ENCODE measurements at regions not wholly inside any gene's neighbourhood (a gene's known extent, or its start where the extent isn't known, plus 50 kb on each side); places are given as distances from the start of the nearest gene placed in this dataset.
"Not testable (repeated sequence)": the region's sequence is repeated elsewhere in the genome, so short reads cannot be mapped to it uniquely, and the experiment has no call there.

GRCh38 chrX:22589845-22590244 is 317.1 kb downstream of the CBLL2 start:
- intact Hi-C loops (cut with DNase I) = no loop called here
- no peak for DNase-seq
- Histone ChIP-seq H3K9me3 (replicated peaks in 1 of 3) (no peaks in the 10 kb centered on the region), H3K36me3 (replicated peaks in 1 of 2) (no peaks in the 10 kb centered on the region), H3K4me3 (no peak overlapping the region), H3K27ac (no peak overlapping the region), H3K27me3 (peaks cover 4% of the 10 kb centered on the region), H3K4me1 (replicated peaks in 1 of 2) (no peaks in the 10 kb centered on the region)
- 86 to 91% (median 88%) methylated on average over 2 of the region's 2 CpGs for WGBS, 4 donors
- TF ChIP-seq POLR2A (IDR thresholded peaks at IDR 0.05) = no peak
- TF ChIP-seq CTCF (IDR thresholded peaks at IDR 0.05) = no peak

- intact Hi-C loops (cut with DNase I) = no loop called here
- no peaks in the 10 kb centered on the region for H3K4me1 ChIP-seq (replicated peaks in 1 of 2)
- DNase-seq = no peak
- H3K27me3 ChIP-seq = no peaks in the 10 kb centered on the region
- H3K36me3 ChIP-seq (replicated peaks in 1 of 2) = no peaks in the 10 kb centered on the region
- H3K27ac ChIP-seq = no peak overlapping the region
- H3K4me3 ChIP-seq = no peak overlapping the region
- no peaks in the 10 kb centered on the region for H3K9me3 ChIP-seq (replicated peaks in 1 of 3)
- 45 to 70% (median 52%) methylated on average over 2 of the region's 2 CpGs for WGBS, 4 donors
- TF ChIP-seq POLR2A (IDR thresholded peaks at IDR 0.05) (no peak), CTCF (IDR thresholded peaks at IDR 0.05) (no peak)
Measured at GRCh38 chrX:22594766-22595165, 322.1 kb downstream of the CBLL2 start.

- DNase-seq = no peak
- TF ChIP-seq POLR2A (IDR thresholded peaks at IDR 0.05) (no peak), CTCF (IDR thresholded peaks at IDR 0.05) (no peak)
- H3K27ac ChIP-seq = no peak overlapping the region
- H3K27me3 ChIP-seq = no peaks in the 10 kb centered on the region
- WGBS, 4 donors = 67 to 84% (median 71%) methylated on average over 1 to 5 of the region's 5 CpGs; no CpG with 5 or more reads in 1 of the 4 donors
- H3K9me3 ChIP-seq (replicated peaks in 1 of 3) = no peaks in the 10 kb centered on the region
- intact Hi-C loops (cut with DNase I) = no loop called here
- no peaks in the 10 kb centered on the region for H3K4me1 ChIP-seq (replicated peaks in 1 of 2)
- H3K4me3 ChIP-seq = no peak overlapping the region
- no peaks in the 10 kb centered on the region for H3K36me3 ChIP-seq (replicated peaks in 1 of 2)
Measured at GRCh38 chrX:22603060-22603459, 330.3 kb downstream of the CBLL2 start.

DNA sequence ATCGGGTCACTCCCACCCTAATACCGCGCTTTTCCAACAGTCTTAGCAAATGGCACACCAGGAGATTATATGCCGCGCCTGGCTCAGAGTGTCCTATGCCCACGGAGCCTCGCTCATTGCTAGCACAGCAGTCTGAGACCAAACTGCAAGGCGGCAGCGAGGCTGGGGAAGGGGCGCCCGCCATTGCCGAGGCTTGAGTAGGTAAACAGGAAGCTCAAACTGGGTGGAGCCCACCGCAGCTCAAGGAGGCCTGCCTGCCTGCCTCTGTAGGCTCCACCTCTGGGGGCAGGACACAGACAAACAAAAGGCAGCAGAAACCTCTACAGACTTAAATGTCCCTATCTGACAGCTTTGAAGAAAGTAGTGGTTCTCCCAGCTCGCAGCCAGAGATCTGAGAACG is 336.7 kb downstream of the CBLL2 start:
- H3K4me3 ChIP-seq; H3K27ac ChIP-seq; H3K4me1 ChIP-seq (replicated peaks in 1 of 2); H3K36me3 ChIP-seq (replicated peaks in 1 of 2); H3K27me3 ChIP-seq; H3K9me3 ChIP-seq (replicated peaks in 1 of 3); intact Hi-C loops (cut with DNase I); DNase-seq: not testable (repeated sequence)
- 75 to 93% (median 88%) methylated on average over 2 to 15 of the region's 15 CpGs for WGBS, 4 donors

- Histone ChIP-seq H3K27ac (no peak overlapping the region), H3K4me1 (replicated peaks in 1 of 2) (no peaks in the 10 kb centered on the region), H3K9me3 (replicated peaks in 1 of 3) (no peaks in the 10 kb centered on the region), H3K27me3 (no peaks in the 10 kb centered on the region), H3K36me3 (replicated peaks in 1 of 2) (no peaks in the 10 kb centered on the region), H3K4me3 (no peak overlapping the region)
- no peak for DNase-seq
- 27 to 69% (median 58%) methylated on average over 2 of the region's 2 CpGs for WGBS, 4 donors
- intact Hi-C loops (cut with DNase I) = no loop called here
- TF ChIP-seq POLR2A (IDR thresholded peaks at IDR 0.05) (no peak), CTCF (IDR thresholded peaks at IDR 0.05) (no peak)
Measured at GRCh38 chrX:22616867-22617266, 344.2 kb downstream of the CBLL2 start.

Measured in adrenal gland (tissue), 9 donors.